HEK293 (cell line): ENCODE measurements at regions not wholly inside any gene's neighbourhood (a gene's known extent, or its start where the extent isn't known, plus 50 kb on each side); places are given as distances from the start of the nearest gene placed in this dataset.

Source experiments
- CTCF ChIA-PET: fragments of 350-600 bp; formaldehyde crosslinking; extraction: SDS; loops from one replicate; lab custom pipeline; 2021; ENCODE audit warnings: antibody characterized with exemption; lab: Yijun Ruan, JAX
- POLR2A ChIA-PET: fragments of 300-600 bp; formaldehyde crosslinking; extraction: SDS; loops from one replicate; lab custom pipeline; 2020; ENCODE audit warnings: antibody characterized with exemption, inconsistent platforms; lab: Yijun Ruan, JAX
- H3K27ac ChIP-seq: fragments of 200-500 bp; sonication (Bioruptor generic); 2 replicates; pipeline ENCODE4 v1.5.1; 2014; ENCODE audit warnings: low read depth, low read length, control low read depth, inconsistent platforms; ENCODE audit errors: extremely low read depth
- H3K36me3 ChIP-seq, 2 experiments: fragments of 200-500 bp in 1 of 2; sonication (Bioruptor generic) in 1 of 2; 1 replicate in 1 of 2; 2 replicates in 1 of 2; pipeline ENCODE4 v1.5.1; 2014 to 2017; ENCODE audit warnings: inconsistent platforms in 2 of 2, low read length in 2 of 2; ENCODE audit not compliant: control insufficient read depth in 2 of 2, insufficient read depth in 1 of 2
- H3K4me1 ChIP-seq: fragments of 200-500 bp; sonication (Bioruptor generic); 2 replicates; pipeline ENCODE4 v1.5.1; 2014; ENCODE audit warnings: mild to moderate bottlenecking, low read length, inconsistent platforms; ENCODE audit not compliant: control insufficient read depth, insufficient read depth
- H3K4me3 ChIP-seq: 2 replicates; pipeline ENCODE4 v1.5.1; 2011; ENCODE audit warnings: low read depth, mild to moderate bottlenecking, control low read depth, low read length, moderate library complexity
- H3K9me3 ChIP-seq: fragments of 200-500 bp; sonication (Bioruptor generic); 2 replicates; pipeline ENCODE4 v1.5.1; 2014; ENCODE audit warnings: low read depth, low read length, inconsistent platforms; ENCODE audit not compliant: control insufficient read depth, insufficient read depth
- BCL11B ChIP-seq: fragments of 450-650 bp; formaldehyde crosslinking; IDR thresholded peaks from 2 replicates; pipeline ENCODE4 v1.5.1; 2016; ENCODE audit warnings: low read depth, missing biosample characterization, missing genetic modification characterization
- CTCF ChIP-seq: fragments of 450-650 bp; formaldehyde crosslinking; IDR thresholded peaks from 2 replicates; pipeline ENCODE4 v1.5.1; 2016; ENCODE audit warnings: missing biosample characterization, missing genetic modification characterization
- OSR2 ChIP-seq: fragments of 450-650 bp; formaldehyde crosslinking; IDR thresholded peaks from 2 replicates; pipeline ENCODE4 v1.5.1; 2016; ENCODE audit warnings: missing biosample characterization, missing genetic modification characterization
- OVOL3 ChIP-seq: fragments of 450-650 bp; formaldehyde crosslinking; IDR thresholded peaks from 2 replicates; pipeline ENCODE4 v1.5.1; 2016; ENCODE audit warnings: missing biosample characterization, missing genetic modification characterization
- PBX3 ChIP-seq: sonication (generic); formaldehyde crosslinking; IDR thresholded peaks from 2 replicates; pipeline ENCODE4 v1.8.1; 2022; ENCODE audit warnings: mild to moderate bottlenecking, moderate library complexity, missing genetic modification reagents
- PRDM1 ChIP-seq: fragments of 450-650 bp; formaldehyde crosslinking; IDR thresholded peaks from 2 replicates; pipeline ENCODE4; 2016; ENCODE audit warnings: missing biosample characterization, missing genetic modification characterization
- ZBTB6 ChIP-seq: fragments of 450-650 bp; formaldehyde crosslinking; IDR thresholded peaks from 2 replicates; pipeline ENCODE4 v1.5.1; 2017; ENCODE audit warnings: missing biosample characterization, missing genetic modification characterization
- ZBTB8A ChIP-seq: fragments of 450-650 bp; formaldehyde crosslinking; IDR thresholded peaks from 2 replicates; pipeline ENCODE4 v1.5.1; 2016; ENCODE audit warnings: missing biosample characterization, missing genetic modification characterization
- ZFP69B ChIP-seq: fragments of 450-650 bp; formaldehyde crosslinking; IDR thresholded peaks from 2 replicates; pipeline ENCODE4 v1.5.1; 2016; ENCODE audit warnings: missing biosample characterization, missing genetic modification characterization
- ZNF362 ChIP-seq: fragments of 450-650 bp; formaldehyde crosslinking; IDR thresholded peaks from 2 replicates; pipeline ENCODE4 v1.5.1; 2016; ENCODE audit warnings: missing biosample characterization, missing genetic modification characterization
- ZNF416 ChIP-seq: fragments of 450-650 bp; formaldehyde crosslinking; IDR thresholded peaks from 2 replicates; pipeline ENCODE4 v1.5.1; 2016; ENCODE audit warnings: missing biosample characterization, missing genetic modification characterization
- ZNF423 ChIP-seq: fragments of 450-650 bp; formaldehyde crosslinking; IDR thresholded peaks from 2 replicates; pipeline ENCODE4 v1.5.1; 2016; ENCODE audit warnings: missing biosample characterization, missing genetic modification characterization
- ZNF658 ChIP-seq: fragments of 450-650 bp; formaldehyde crosslinking; IDR thresholded peaks from 2 replicates; pipeline ENCODE4; 2016; ENCODE audit warnings: missing biosample characterization, missing genetic modification characterization
- ZNF660 ChIP-seq: fragments of 450-650 bp; IDR thresholded peaks from 2 replicates; pipeline ENCODE4 v1.5.1; 2018; ENCODE audit warnings: missing biosample characterization, mild to moderate bottlenecking, missing genetic modification characterization
- TF ChIP-seq, protein P1 (sequence below): fragments of 450-650 bp; formaldehyde crosslinking; IDR thresholded peaks from 2 replicates; pipeline ENCODE4 v1.5.1; 2016; ENCODE audit warnings: missing biosample characterization, missing genetic modification characterization
- TF ChIP-seq, protein P2 (sequence below): fragments of 450-650 bp; formaldehyde crosslinking; IDR thresholded peaks from 2 replicates; pipeline ENCODE4 v1.5.1; 2016; ENCODE audit warnings: missing biosample characterization, missing genetic modification characterization

DNA sequence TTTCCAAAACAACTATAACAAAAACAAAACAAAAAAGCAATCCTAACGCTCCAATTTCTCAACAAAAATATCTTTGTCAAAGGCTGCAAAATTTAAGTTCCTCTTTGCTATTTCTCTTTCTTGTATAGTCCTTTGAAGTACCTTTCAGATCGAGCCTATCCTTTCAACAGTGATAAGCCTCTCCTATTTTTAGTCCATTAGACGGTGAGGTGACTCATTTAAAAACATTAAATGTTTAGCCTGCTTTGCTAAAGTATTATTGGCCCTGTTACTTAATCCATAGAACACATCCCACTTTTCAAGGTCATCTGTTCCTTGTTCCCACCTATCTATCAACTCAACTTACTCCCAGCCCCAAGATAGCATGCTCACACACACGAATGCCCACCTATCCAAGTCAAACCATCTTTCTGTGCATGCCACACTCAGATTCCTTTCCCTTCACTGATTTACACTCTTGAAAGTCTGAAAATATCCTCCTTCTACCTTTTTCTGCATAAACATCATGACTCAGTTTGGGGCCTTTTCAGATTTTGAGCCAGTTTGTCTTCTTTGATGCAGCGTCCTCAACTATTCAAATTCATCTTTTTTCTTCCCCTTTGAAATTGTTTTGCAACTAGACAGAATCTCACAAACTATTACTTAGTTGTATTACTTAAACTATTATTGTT is 224.9 kb upstream of the TMEM229A start:
- CTCF ChIA-PET = no interaction called here
- H3K4me1 ChIP-seq = no peaks in the 10 kb centered on the region
- TF ChIP-seq PRDM1 (tag by site-specific recombination) (no peak), BCL11B (tag by site-specific recombination) (no peak), ZNF660 (tag by site-specific recombination) (no peak), ZNF362 (tag by site-specific recombination) (no peak), ZBTB8A (tag by site-specific recombination) (no peak), ZNF416 (tag by site-specific recombination) (no peak), OSR2 (tag by site-specific recombination) (no peak), ZNF658 (tag by site-specific recombination) (no peak), PBX3 (CRISPR knock-in tag) (no peak), ZFP69B (tag by site-specific recombination) (no peak), ZNF423 (tag by site-specific recombination) (no peak), OVOL3 (no peak), CTCF (tag by site-specific recombination) (no peak)
- TF ChIP-seq, protein P1, sequence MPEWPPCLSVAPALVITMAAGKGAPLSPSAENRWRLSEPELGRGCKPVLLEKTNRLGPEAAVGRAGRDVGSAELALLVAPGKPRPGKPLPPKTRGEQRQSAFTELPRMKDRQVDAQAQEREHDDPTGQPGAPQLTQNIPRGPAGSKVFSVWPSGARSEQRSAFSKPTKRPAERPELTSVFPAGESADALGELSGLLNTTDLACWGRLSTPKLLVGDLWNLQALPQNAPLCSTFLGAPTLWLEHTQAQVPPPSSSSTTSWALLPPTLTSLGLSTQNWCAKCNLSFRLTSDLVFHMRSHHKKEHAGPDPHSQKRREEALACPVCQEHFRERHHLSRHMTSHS = no peak
- TF ChIP-seq, protein P2, sequence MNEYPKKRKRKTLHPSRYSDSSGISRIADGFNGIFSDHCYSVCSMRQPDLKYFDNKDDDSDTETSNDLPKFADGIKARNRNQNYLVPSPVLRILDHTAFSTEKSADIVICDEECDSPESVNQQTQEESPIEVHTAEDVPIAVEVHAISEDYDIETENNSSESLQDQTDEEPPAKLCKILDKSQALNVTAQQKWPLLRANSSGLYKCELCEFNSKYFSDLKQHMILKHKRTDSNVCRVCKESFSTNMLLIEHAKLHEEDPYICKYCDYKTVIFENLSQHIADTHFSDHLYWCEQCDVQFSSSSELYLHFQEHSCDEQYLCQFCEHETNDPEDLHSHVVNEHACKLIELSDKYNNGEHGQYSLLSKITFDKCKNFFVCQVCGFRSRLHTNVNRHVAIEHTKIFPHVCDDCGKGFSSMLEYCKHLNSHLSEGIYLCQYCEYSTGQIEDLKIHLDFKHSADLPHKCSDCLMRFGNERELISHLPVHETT (tag by site-specific recombination) = no peak
- H3K9me3 ChIP-seq = no peaks in the 10 kb centered on the region
- no peak overlapping the region for H3K27ac ChIP-seq
- no peaks in the 10 kb centered on the region for H3K36me3 ChIP-seq
- POLR2A ChIA-PET = no interaction called here
- no peak overlapping the region for H3K4me3 ChIP-seq

DNA sequence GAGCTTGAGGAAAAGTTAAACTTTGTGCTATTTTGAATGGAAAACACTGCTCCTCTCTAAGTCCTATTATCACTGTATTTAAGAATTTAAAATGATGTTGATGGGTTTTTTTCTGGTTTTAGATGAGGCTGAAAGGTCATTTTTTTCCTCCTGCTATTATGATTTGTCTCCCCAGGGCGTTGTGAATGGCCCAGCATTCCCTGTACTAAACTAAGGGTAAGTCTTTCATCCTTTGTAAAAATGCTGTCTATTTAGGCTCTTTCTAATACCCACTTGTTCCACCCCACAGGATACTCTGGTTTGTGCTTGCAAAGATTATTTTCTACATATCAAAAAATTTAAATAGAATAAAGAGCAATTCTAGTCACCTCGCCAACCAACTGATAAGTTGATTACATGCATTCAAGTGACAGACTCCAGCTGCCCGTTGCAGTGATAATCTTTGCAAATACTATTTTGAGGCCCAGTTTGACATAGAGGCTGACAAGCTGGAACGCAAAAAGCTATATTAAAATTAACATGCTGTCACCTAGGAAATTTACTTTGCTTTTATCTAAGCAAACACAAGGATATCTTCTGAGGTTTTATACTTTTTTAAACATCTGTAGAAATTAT is 222.3 kb upstream of the TMEM229A start:
- no peaks in the 10 kb centered on the region for H3K9me3 ChIP-seq
- no peak overlapping the region for H3K27ac ChIP-seq
- no peaks in the 10 kb centered on the region for H3K4me1 ChIP-seq
- CTCF ChIA-PET = no interaction called here
- TF ChIP-seq ZBTB6 = no peak
- POLR2A ChIA-PET = no interaction called here
- H3K36me3 ChIP-seq = no peaks in the 10 kb centered on the region
- no peak overlapping the region for H3K4me3 ChIP-seq
